CD4-positive, alpha-beta T cell treated with Interleukin-21 for 1 hour (primary cell): ENCODE measurements at regions not wholly inside any gene's neighbourhood (a gene's known extent, or its start where the extent isn't known, plus 50 kb on each side); places are given as distances from the start of the nearest gene placed in this dataset.
"Not testable (repeated sequence)": the region's sequence is repeated elsewhere in the genome, so short reads cannot be mapped to it uniquely, and the experiment has no call there.

Source experiments
- DNase-seq: peaks from one replicate; pipeline ENCODE4 v3.0.0-alpha.2; 2020

DNA sequence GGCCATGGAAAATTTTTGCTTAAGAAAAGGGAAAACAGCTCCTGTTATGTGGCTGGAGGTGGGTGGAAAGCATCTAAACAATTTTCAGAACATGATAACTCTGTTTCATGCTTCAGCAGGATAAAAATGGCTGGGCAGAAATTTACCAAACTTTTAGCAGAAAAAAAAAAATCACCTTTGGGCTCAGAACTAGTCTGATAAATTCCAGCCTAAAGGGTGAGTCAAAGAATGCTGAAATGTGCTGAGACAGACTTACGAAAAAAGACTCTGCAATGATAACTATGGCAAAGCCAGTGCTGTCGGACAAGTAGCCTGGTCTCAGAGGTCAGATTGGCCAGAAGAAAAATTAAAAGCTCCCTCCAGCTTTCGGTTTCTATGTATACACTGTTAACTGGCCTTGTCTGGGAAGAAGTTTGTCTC is 123.6 kb downstream of the LRATD1 start:
- DNase-seq: no peak

DNA sequence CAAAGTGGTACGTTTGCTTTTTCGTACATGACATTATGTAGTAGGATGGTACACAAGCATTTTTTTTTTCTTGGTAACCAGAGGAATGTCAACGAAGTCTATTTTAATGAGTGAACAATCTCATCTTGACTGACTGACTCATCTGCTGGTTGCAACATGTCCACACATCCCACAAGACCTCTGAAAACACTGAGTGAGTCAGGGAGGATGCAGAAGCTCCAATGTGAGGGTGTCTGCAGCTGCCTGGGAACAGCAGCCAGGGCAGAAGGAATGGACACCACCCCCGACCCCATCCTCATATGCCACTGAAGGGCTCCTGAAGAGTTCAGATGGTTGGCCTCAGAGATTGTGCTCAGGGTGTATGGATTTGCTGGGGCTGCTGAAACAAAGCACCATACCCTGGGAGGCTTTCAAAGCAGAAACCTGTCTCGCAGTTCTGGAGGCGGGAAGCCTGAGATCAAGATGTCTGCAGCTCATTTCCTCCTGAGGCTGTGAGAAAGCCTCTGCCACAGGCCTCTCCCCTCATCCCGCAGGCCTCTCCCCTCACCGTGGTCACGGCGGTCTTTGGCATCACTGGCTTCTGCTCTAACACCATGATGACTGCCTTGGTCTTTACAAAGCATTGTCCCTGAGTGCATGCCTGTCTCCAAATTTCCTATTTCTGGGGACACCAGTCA is 124.6 kb downstream of the LRATD1 start:
- no peak for DNase-seq

DNA sequence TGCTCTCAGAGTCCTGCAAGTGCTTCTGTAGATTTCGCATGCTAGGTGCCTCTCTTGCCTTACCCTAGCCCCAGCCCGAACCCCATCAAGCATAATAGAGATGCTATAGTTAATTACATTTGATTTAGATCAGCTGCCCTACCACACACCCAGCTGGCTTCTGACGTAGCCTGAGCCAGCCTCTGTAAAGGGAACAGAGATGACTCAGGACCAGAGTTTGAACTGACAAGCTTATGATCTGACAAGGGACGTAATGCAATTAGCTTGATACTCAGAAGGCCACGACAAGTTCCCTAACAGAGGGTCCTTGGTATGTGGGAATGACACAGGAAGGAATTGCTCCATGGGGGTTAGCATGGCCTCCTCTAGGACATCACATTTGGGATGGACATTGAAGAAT is 126.6 kb downstream of the LRATD1 start:
- DNase-seq: no peak

DNA sequence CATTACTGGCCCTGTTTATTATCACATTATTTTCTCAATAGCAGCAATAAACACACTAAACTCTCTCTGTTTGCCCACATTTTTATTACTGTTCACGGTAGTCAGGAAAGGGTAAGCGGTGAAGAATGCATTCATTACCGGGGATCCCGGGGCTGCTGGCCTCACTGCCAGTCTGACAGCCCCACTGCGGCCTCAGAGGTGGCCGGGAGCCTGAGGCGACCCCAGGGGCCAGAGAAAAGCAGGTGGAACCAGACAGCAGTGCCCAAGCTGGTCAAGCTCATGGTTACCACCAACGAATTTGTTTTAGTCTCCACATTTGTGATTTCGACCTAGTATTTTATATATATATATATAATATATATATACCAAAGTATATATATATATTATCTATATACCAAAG is 127.7 kb downstream of the LRATD1 start:
- DNase-seq: no peak

DNA sequence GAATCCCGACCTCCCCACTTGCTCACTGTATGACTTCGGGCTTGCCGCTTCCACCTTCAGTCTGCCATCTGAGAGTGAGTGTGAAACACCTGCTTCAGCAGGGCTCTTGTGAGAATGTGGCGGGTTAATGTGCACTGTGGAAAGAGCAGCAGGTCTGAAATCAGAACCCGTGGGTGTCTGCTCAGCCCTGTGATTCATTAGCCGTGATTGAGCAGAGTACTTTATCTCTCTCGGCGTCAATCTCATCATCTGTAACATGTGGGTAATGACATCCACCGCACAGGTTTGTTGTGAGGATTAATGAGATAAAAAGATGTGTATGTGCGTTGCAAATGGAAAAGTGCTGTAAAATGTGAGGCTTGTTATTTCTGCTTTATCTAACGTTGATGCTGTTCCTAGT is 128.6 kb downstream of the LRATD1 start:
- no peak for DNase-seq

DNA sequence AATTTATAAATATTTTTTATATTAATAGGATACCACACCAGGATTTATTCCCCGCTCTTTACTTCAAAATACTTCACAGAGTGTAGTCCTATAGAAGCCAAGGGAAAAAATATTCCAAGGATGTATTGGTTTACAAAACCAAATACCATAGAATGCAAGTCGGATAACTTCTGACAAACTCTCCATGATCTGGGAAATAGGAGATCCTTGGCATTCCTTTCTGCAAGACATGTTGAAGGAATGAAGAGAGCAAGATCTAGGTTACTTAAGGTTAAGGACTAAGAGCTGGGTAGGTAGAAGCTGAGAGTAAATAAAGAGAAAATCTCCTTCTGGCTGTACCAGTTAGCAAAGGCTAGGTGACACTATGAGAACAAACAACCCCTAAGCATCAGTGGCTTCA is 141.2 kb downstream of the LRATD1 start:
- no peak for DNase-seq

DNA sequence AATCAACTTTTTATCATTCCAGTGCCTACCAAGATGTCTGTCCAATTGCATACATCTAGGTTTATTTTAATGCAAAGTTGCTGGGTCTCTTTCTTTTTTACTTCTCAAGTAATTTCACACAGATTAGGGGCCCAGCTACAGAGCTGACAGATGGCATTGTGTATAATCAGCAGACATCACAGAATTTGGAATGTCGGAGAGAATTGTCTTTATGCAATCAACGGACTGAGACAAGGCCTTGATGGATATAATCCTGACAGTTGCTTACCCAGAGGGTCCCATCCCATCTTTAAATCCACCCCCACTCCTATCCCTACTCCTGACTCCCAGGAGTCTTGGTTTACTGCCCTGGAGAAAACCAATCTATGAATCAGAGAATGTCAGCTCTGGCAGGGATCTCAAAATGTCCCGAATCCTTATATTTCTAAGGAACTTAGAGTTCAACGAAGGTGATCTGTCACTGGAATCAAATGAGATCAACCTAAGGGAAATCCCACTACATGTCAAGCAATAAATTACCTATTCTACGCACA is 142.0 kb downstream of the LRATD1 start:
- no peak for DNase-seq

DNA sequence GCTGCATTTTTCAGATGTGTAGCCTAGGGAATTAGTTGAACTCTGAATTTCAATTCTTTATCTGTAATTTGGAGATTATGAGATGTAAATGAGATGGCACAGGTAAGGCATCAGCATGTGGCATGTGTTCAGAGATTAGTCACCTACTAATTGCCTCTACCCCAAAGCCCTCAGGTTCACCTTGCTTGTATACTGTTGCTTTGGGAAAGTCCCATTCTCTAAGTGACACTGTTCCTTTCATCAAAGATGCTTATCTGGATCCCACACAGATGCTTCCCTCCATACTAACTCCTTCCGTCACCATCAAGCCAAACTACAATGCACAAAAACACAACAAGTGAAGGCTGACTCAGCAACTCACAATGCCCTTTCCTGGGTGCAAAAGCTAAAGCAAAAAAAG is 143.7 kb downstream of the LRATD1 start:
- DNase-seq: no peak

DNA sequence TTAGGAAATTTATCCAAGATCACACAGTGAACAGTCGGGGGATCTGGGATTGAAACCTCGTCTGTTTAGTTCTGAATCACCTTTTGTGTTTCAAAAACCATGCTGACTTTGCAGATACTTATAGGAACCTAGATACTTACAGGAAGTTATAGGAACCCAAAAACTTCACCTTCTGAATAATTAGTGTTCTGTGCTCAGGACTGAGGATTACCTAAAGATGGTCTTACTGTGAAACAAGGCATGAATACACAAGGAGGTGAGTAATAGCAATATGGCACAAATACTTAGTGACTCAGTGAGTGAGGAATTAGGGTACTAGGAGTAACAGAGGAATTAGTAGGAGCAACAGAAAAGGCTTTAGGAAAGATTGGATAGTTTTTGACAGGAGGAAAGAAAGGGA is 145.5 kb downstream of the LRATD1 start:
- DNase-seq: no peak

DNA sequence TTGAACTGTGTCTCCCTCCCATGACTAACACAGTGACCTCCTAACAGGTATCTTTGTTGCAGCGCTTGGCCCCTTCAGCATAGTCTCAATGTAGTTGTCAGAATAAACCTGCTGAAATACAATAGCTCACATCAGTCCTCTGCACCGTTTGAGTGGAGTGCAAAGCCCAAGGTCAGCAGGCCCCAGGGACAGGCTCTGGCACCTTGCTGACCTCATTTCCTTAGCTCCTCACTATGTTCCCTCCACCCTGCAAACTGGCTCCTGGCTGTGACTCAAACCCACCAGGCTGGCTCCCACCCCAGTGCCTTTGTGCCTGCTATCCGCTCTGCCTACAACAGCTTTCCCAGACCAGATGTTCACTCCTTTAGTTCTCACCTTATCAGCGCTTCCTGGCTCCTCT is 146.7 kb downstream of the LRATD1 start:
- DNase-seq: no peak

DNA sequence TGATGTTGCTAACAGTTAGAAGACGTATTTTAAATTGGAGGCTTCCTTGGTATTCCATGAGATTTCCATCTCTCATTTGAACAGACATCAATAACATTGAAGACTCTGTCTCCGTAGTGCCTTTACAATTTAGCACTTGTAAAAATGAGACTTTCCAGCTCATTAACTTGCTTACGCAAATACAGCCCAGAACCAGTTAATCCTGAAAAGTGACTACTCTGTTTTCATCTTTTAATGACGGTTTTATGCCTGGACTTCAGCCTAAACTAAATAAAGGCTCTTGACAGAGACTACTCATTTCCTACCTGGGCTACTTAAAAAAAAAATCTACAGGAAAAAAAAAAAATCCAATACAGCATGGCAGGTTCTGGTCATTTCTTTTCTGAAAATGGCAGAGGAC is 148.6 kb downstream of the LRATD1 start:
- no peak for DNase-seq

DNA sequence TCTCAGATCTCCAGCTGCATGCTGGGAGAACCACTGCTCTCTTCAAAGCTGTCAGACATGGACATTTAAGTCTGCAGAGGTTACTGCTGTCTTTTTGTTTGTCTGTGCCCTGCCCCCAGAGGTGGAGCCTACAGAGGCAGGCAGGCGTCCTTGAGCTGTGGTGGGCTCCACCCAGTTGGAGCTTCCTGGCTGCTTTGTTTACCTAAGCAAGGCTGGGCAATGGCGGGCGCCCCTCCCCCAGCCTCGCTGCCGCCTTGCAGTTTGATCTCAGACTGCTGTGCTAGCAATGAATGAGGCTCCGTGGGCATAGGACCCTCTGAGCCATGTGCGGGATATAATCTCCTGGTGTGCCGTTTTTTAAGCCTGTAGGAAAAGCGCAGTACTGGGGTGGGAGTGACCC is 156.3 kb downstream of the LRATD1 start:
- not testable (repeated sequence) for DNase-seq

DNA sequence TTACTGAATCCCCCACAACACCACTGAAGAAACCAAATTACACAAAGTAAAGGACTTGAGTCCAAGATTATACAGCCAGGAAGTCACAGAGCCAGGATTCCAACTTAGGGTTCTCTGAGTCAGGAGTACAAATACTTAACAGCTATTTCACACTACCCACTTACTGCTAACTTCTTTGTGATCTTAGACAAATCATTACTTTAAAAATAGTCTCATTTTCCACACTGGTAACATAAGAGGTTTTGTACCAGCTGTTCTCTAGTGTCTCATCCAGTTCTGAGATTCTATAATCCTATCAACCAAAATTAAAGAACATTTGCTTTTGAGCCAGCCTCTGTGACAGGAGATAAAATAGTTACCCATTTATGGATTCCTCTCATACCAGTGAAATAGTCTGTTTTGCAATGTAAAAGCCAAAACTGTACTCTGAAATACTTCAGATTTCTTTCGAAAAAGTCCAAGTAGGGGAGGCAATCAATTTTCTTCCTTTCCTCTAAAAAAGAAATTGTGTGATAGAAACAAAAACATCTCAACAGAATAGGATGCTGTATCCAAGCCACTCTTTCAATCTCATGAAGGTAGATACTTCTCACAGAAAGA is 157.6 kb downstream of the LRATD1 start:
- no peak for DNase-seq

DNA sequence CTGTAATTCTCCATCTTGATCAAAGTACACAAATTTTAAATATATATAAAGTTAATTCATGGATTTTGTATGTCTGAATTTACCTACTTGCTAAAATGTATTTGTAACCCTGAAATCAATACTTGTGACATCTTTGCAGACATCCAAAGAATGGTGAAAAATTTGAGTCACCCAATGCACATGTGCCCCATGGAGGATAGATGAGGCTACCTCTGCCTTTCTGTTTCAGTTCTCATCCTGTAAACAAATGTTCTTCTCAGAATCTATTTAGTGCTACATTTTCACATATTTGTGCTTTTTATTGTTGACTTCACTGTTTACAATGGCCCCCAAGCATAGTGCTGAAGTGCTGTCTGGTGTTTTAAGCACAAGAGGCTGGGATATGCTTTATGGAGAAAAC is 171.5 kb downstream of the LRATD1 start:
- no peak for DNase-seq

DNA sequence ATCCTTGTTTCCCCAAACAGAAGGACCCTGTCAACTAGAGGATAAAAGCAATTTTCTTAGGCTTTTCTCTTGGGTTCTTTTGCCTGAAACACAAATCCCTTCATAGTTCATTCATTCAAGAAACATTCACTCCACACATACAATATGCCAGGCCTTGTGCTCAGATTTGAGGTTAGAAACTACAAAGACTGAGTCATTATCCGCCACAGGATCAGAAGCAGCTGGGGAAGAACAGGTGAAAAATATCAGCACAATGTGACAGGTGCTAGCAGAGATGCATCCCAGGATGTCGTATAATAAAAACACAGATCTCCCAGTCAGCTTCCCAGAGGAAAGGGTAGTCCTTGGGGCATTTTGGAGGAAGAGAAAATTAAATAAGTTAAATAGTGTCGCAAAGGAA is 172.4 kb downstream of the LRATD1 start:
- DNase-seq: no peak

DNA sequence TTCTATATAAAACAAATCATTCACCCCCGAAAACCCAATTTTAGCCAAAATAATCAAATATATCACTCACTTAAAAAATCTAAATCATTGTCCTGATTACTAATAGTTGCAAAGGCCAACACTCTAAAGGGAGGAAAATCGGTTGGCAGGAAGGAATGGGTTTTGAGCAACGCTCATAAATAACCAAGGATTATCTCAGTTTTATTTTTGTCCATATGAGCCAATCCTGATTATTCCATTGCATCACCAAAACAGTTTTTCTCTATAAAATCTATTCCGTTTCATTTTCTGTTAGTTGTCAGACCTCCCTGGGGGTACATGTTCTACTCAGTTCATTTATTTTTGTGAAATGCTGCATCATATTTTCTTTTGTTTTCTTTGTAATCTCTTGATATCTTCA is 174.1 kb downstream of the LRATD1 start:
- DNase-seq: no peak

DNA sequence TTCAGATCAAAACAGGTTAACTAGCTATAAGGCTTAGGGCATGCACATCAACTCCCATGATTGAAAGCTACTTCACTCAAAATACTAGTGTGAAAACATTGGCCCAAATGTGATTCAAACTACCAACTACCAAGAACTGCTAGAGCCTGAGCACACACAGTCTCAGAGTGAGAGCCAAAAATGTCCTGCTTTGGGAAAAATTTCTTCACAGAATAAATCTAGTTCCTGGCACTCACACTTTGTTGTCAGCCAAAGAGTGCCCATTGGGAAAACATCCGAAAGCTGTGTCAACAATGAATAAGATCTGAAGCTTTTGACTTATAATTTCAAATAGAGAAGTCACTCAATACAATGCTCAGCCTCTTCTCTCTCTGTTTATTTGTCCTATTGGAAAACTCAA is 182.7 kb downstream of the LRATD1 start:
- DNase-seq: no peak

DNA sequence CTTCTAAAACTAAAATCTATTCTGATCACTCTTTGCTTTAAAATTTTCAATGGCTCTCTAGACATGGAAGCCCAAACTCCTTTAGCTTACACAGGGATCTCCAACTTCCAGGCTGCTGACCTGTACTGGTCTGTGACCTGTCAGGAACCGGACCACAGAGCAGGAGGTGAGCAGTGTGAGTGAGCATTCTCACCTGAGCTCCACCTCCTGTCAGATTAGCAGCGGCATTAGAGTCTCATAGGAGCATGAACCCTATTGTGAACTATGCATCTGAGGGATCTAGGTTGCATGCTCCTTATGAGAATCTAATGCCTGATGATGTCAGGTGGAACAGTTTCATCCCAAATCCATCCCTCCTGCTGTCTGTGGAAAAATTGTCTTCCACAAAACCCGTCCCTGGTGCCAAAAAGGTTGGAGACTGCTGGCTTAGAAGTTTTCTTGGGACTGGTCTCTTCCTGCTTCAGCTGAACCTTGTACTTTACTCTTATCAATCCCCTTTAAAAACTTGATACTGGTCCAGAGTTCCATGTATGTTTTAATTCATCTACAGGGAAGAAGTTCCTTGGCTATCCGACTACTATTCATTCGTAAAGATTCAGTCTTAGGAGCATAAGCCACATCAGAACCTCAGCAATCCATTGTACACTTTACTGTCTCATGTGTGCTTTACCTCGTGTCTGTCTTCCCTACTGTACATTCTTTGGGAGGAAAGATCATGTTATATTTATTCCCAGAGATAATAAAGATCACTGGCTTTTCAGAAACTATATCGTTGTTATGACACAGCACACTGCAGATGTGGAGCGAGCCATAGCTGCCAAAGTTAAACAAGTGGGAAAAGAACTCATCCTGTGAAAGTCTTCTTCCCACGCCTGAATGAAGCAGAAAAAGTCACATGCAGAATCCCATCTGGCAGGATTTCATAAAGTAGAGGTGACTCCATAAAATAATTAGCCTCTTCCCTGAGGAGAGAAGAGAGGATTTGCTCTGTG is 183.8 kb downstream of the LRATD1 start:
- no peak for DNase-seq

DNA sequence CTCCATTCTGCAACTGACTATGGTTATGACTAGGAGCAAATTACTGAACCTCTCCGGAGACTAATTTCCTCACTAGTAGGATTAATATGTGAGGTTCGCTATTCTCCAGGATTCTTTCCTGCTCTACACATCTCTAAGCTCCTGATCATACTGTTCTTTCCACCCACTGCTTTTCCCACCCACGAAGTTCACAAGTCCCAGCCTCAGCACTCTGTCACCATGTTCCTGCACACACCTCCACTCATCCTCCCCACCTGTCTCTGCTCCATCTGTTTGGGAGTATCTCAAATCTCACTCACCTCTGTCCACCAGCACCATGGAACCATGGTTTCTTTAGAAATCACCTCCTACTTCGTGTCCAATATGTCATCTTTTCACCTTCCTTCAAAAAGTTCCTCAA is 185.3 kb downstream of the LRATD1 start:
- no peak for DNase-seq

DNA sequence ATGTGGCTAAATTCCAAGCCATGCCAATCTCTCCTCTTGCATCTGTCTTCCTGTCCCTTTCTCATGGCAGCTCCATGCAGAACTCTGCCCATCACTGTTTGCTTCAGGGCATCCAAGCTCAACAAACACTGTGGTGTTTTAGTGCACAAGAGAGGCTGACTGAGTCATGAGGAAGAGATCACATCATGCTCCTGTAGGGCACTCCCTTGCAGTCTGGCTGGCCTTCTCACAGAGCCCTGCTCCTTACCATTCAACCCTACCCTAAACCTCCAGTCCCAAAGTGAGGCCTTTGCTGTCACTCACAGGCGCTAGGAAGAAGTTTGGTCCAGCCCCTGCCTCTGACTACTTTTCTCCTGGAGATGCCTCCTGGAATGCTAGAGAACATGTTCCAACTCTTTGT is 194.0 kb downstream of the LRATD1 start:
- DNase-seq: no peak

DNA sequence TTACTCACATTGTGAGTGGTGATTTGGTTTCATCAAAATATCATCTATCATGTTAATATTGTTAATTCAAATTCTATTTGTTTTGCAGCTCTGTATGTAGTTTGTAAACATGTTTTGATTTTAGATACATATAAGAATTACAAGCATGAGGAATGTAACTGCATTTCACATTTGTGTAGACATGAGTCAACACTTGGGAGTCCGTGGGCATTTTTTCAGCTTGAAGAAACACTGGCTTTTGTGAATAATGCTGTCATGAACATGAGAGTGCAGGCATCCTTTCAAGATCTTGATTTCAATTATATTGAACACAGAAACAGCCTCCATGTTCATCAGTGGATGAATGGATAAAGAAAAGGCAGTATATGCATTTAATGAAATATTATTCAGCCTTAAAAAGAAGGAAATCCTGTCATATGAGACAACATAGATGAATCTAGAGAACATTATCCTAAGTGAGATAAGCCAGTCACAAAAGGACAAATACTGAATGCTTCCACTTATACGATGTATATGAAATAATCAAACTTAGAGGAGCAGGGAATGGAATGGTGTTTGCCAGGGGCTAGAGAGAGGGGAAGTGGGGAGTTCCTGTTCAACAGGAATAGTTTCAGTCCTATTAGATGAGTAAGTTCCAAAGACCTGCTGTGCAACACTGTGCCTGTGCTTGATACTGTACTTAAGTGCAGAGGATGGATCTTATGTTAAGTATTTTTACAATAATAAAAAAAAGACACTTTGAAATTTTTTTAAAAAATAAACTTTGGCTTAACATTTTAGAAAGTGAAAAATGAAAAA is 194.9 kb downstream of the LRATD1 start:
- no peak for DNase-seq

DNA sequence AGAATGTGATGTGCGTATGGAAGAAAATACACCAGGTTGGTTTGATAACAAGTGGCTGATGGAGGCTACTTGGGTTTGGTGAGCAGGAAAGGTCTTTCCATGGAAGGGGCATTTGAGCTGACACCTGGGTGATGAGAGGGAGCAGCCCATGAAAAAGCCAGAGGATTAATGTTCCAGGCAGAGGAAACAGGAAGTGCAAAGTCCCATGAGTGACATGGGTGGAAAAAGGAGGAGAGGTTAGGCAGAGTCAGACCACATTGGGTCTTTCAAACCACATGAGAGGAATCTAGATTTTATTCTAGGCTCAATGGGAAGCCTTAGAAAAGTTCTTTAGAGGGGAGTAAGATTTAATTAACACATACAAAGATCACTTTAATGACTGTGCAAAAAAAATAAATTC is 195.7 kb downstream of the LRATD1 start:
- DNase-seq: no peak

DNA sequence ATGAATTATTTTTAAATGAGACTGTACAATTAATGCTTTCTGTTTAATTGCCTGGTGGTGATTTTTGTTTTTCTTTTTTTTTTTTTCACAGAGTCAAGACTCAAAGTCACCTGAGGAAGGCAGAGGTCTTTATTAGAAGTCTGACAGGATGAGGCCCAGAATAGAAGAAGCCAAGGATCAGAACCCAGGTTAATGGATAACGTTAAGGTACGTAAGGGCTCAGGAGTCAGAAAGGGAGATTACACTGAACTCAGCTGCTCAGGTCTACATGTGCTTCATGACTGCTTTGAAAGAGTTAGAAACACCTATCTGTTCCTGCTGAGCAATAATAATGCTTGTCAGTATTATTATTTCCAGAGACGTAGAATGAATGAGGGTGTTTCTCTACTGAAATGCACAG is 196.5 kb downstream of the LRATD1 start:
- DNase-seq: no peak
